NCI-H2107 (cell line): ENCODE measurements at regions not wholly inside any gene's neighbourhood (a gene's known extent, or its start where the extent isn't known, plus 50 kb on each side); places are given as distances from the start of the nearest gene placed in this dataset.
"Not testable (repeated sequence)": the region's sequence is repeated elsewhere in the genome, so short reads cannot be mapped to it uniquely, and the experiment has no call there.

Source experiments
- DNase-seq: peaks from one replicate; lab custom pipeline; 2025; lab: John Stamatoyannopoulos, UW

GRCh38 chr6:80544976-80545722, 438.7 kb downstream of the BCKDHB start:
- DNase-seq: no peak

- DNase-seq: no peak
These were observed 438.1 kb downstream of the BCKDHB start for GRCh38 chr6:80544555-80544954.

- DNase-seq: no peak
These were observed 437.2 kb downstream of the BCKDHB start for GRCh38 chr6:80543598-80544222.

- no peak for DNase-seq
These were observed 436.7 kb downstream of the BCKDHB start for GRCh38 chr6:80543151-80543550.

DNA sequence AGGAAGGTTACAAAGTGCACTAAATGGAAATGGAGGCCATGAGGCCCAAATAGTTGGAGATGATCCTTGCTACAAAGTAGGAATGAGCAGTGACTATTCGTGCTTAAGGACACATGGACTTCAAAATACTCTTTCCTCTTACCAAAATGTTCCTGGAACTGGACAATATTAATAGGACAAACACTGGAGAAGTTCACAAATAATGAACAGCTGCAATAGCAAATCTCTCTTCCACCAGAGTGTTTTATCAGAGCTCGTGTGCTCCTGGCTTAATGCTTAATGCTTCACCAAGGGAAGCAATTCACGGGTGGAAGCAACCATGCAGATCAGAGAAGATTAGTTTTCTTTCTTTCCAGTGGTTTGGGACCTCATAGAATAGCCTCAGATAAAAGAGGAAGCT, 435.4 kb downstream of the BCKDHB start:
- no peak for DNase-seq

DNA sequence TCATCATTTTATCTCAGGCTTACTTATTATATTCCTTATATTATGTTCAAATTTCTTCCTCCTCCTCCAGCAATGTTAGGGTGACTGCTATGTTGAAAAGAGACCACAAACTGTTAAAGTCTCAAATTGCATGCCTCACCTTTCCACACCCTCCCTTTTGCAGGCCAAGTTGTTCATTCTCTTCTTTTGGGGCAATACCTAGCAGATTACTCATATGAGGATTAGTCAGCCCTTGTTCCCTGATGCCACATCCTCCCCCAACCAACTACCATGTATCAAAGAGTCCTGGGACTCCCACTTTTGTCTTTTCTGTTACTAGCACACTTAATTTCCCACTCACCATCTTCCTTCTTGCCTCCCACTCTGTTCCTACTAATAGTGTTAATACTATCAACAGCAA, 434.7 kb downstream of the BCKDHB start:
- DNase-seq: no peak

DNA sequence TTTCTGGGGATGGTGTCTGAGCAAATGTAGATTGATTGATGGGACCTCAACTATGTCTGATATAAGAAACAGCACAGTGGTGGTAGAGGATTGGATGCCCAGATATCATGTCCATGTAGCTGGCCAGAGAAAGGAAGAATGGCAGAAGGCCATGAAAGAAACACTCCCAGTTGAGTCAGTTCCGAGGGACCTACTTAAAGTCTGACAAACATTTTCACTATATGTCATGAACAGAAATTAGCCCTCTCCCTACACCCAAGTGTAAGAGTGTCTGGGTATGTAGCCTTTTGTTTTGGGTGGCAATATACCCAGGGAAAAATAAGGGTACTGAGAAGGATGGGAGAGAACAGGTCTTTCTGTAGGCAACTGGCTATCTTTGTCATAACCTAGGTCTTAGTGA, 434.2 kb downstream of the BCKDHB start:
- DNase-seq: no peak

DNA sequence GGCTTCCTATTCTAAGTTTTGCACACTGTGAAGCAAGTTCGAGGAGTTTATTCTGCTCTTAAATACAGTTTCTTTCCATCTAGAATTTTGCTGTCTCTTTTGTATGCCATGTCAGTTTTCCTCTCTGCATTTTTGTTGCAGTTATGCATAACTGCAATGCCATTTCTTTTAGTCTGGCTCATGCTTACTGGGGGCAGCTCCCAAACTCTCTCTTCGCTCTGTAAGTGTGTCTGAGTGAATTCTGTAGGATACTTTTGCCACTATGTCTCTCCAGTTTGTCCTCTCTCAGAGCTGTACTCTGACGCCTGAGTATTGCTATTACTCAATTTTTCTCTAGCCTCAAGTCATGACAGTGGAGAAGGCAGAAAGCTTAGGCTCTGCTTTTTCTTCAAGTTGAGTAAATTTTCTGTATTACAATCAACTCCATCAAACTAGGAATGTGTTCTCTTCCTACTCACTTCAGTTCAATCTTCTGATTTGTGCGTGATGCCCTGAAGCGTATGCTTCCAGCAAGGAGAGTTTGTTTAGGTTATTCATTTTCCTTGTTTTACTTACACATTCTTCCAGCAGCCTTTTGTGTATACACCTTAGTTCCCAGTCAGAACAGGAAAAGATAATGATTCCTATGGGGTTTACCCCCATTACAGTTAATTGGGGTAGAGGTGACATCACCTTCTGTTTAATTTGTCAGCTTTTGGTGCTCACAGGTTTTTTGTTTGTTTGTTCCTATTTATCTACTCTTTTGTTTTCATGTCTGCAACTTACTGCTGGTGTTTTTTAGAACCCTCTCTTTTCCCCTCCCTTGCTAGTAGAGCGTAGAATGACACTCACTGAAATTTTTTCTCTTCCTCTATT, 430.9 kb downstream of the BCKDHB start:
- no peak for DNase-seq

GRCh38 chr6:80535914-80536565, 429.6 kb downstream of the BCKDHB start:
- DNase-seq: no peak

DNA sequence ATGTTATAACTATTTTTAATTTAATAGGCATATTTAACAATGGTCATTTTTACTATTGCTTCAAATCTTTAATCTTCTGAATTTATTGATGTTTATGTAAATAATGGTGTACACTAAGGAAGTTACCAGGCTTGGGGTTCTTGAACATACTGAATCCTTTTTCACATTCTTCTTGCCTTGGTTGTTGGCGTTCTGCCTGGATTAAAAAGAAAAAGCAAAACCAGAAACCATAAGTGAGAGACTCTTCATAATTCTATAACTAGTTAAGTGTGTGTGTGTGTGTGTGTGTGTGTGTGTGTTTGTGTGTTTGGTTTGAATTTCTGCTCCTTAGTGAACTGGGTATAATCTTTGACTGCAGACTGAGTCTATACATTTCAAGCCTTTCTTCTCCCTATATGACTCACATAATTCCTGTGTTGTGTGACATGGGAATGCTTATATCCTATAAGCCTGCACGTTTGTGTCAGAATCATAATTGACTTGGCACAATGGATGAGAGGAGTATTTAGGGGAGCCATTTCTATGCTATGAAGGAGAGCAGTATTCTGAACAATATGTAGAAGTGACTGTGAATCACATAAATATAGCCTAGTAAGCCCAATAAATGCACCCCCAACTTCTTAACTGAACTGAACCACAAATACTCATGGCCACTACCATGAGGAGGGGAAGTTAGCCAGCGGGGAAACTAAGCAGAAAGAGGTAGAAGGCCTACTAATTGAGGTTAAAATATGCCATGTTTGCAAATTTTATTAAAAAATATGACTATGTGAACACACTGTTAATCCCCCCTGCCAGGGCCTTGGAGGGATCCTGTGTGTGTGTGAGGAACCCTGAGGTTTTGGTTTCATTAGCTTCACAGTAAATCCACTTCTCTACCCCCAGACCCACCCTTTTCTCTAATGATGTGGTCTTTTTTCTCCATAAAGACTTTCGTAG, 425.5 kb downstream of the BCKDHB start:
- DNase-seq: no peak

DNA sequence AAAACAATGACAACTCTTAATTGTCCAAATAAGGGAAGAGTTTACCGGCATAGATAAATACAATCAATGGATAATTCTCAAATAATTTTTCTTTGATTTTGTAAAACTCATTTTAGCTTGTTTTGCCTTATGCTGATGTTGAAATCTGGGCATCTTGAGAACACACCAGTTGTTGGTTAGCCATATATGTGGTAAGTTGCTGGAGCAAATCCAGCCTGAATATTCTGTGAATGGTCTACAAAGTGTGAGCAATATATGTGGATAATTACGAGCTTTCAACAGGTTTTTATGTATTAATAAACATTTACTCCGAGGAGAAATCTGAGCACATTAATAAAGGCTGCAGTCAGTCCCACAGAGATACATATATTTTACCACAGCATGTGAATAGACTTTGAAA, 423.6 kb downstream of the BCKDHB start:
- DNase-seq: no peak

DNA sequence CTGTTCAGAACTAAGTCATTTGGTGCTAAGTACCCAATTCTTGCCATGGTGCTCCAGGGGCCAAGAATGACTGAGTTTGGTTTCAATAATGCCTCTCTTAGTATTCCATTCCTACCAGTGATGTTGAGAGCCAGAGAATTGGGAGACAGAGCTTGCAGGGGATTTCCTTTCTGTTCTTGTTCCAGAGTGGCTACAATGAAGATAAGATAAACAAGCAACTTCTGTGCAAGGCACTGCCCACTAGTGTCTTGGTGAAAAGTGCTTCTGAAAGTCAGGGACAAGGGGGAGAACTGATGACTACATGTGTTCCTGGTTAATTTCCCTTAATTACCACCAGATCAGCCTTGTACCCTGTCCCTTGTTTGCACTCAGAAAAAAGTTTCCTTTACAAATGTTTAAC, 421.6 kb downstream of the BCKDHB start:
- DNase-seq: no peak

GRCh38 chr6:80527552-80528052, 421.1 kb downstream of the BCKDHB start:
- peak; percentile 57 for DNase-seq

DNA sequence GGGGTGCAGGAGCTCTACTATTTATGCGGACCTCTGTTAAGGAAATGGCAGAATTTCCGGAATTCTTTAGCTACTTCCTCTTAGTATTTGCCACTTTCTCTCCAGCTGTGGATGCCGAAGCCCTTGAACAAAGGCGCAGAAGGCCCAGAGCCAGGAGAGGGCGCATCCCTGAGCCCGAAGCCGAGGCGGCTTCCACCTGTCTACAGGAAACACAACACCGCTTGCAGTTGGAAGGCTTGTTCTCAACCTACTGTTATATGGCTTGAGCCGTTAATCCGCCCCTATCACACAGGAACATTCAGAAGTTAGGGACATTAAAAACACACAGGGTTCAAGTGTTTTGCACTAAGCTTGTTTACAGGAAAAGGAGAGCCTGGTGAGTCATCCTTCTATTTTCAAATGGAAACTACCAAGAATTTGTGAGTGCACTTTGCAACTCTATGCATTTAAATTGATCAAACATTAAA, 417.1 kb downstream of the BCKDHB start:
- peak; percentile 83 for DNase-seq

GRCh38 chr6:80523010-80523409, 416.5 kb downstream of the BCKDHB start:
- no peak for DNase-seq

GRCh38 chr6:80522576-80522975, 416.1 kb downstream of the BCKDHB start:
- DNase-seq: no peak

DNA sequence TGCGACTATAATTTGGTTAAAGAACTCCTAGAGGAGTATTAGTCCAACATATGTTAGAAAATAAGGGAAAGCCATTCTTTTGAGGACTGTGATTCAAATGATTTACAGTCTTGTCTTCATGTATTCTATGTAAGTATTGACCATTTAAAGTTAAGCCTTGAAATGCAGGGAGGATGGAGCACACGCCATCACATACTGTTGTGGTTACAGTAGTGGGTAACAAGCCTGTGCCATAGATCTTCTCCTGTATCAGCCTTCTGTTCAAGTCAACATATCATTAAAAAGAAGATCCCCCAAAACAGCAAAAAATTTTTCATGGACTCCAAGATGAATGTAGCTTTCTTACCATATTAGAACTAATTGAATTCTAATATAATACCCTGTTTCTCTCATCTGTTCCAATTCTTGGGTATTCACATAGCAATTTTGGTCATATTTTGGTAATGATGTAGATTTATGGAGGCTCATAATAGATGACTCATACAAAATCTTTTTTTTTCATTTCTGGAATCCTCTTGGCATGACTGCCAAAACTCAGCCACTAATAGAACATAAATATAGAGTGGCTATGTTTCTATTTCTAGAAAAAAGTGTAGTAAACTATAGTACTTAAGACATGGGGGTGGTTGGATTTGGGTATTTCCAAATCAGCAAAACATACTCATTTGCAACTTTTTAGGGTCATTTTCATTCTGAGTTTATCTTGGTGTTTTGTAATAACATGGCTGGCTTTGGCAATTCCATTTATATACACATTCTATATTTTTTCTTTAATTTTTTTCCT, 413.5 kb downstream of the BCKDHB start:
- no peak for DNase-seq

DNA sequence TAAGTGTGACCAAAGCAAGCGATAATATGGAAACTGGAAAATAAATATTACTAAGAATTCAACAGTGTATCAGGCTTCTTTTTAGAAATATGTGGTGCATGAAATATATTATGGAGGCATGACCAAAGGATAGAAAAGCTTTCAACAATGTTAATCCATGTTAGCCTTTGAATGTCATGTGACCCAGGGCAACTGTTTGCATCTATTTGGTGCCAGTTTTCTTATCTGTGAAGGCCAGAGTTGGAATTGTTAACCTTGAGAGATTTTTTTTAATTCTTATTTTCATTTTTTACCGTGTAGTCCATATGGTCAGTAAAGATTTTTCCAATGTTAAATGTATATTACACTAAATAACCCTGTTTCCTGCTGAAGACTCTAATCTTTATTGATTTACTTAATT, 411.1 kb downstream of the BCKDHB start:
- DNase-seq: no peak

DNA sequence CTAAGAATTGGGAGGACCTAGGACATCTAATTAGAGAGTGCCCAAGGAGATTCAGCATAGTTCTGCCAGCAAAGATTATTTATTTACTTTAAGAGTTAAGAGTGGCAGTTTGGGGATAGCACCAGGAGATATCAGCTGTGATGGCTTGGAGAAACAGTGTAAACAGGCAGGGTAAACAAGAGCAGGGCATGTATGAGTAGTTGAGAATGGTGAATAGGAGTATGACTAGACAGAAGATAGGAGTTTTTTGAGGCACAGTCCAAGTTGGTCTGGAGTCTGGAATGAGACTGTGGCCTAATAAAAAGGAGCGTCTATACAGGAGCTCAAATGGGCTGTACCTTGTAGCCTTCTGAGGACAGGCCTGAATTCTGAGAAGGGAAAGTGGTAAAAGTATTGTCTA, 404.1 kb downstream of the BCKDHB start:
- DNase-seq: not testable (repeated sequence)
